DMS53 treated with DMSO at 0.1 percent for 48 hours (cell line): ENCODE measurements at regions not wholly inside any gene's neighbourhood (a gene's known extent, or its start where the extent isn't known, plus 50 kb on each side); places are given as distances from the start of the nearest gene placed in this dataset.

ENCODE experiments used
- DNase-seq: peaks from one replicate; lab custom pipeline; 2025; ENCODE audit not compliant: unreplicated experiment; lab: John Stamatoyannopoulos, UW

- no peak for DNase-seq
Observed at GRCh38 chr2:121006743-121007489, 271.2 kb downstream of the GLI2 start.

- DNase-seq = no peak
Observed at GRCh38 chr2:121007490-121007853, 271.8 kb downstream of the GLI2 start.

- no peak for DNase-seq
Observed at GRCh38 chr2:121008975-121009374, 273.3 kb downstream of the GLI2 start.

GRCh38 chr2:121010998-121011397, 274.0 kb downstream of the TFCP2L1 start:
- DNase-seq = no peak

GRCh38 chr2:121014876-121015275, 270.1 kb downstream of the TFCP2L1 start:
- DNase-seq = peak; percentile 88

GRCh38 chr2:121015971-121016485, 269.0 kb downstream of the TFCP2L1 start:
- peak; percentile 80 for DNase-seq

- DNase-seq = peak; percentile 75
Observed at GRCh38 chr2:121017396-121017795, 267.6 kb downstream of the TFCP2L1 start.

GRCh38 chr2:121018136-121019061, 266.6 kb downstream of the TFCP2L1 start:
- peak; percentile 82 for DNase-seq

- peak; percentile 53 for DNase-seq
Observed at GRCh38 chr2:121019071-121019470, 265.9 kb downstream of the TFCP2L1 start.

- DNase-seq = no peak
Observed at GRCh38 chr2:121019756-121020155, 265.2 kb downstream of the TFCP2L1 start.

- DNase-seq = no peak
Observed at GRCh38 chr2:121021685-121022084, 263.3 kb downstream of the TFCP2L1 start.

- DNase-seq = no peak
Observed at GRCh38 chr2:121028577-121028976, 256.4 kb downstream of the TFCP2L1 start.

- DNase-seq = no peak
Observed at GRCh38 chr2:121030523-121030922, 254.5 kb downstream of the TFCP2L1 start.

GRCh38 chr2:121031568-121032340, 253.2 kb downstream of the TFCP2L1 start:
- no peak for DNase-seq

- DNase-seq = no peak
Observed at GRCh38 chr2:121033461-121033996, 251.5 kb downstream of the TFCP2L1 start.

- DNase-seq = no peak
Observed at GRCh38 chr2:121034551-121034950, 250.5 kb downstream of the TFCP2L1 start.

- peak; percentile 99 for DNase-seq
Observed at GRCh38 chr2:121036226-121036692, 248.7 kb downstream of the TFCP2L1 start.

- no peak for DNase-seq
Observed at GRCh38 chr2:121037480-121037879, 247.5 kb downstream of the TFCP2L1 start.

- no peak for DNase-seq
Observed at GRCh38 chr2:121038031-121038430, 247.0 kb downstream of the TFCP2L1 start.

- no peak for DNase-seq
Observed at GRCh38 chr2:121038431-121038830, 246.6 kb downstream of the TFCP2L1 start.
